KMS-11 (cell line): ENCODE measurements at regions not wholly inside any gene's neighbourhood (a gene's known extent, or its start where the extent isn't known, plus 50 kb on each side); places are given as distances from the start of the nearest gene placed in this dataset.

Experiments used
- H2AFZ ChIP-seq: fragments of 200-600 bp; sonication (generic); 2 replicates; pipeline ENCODE4 v1.6.1; 2016; ENCODE audit warnings: antibody characterized with exemption, mixed run types, low read depth
- H3K27ac ChIP-seq: fragments of 200-600 bp; sonication (generic); 2 replicates; pipeline ENCODE4 v1.6.1; 2016; ENCODE audit warnings: mild to moderate bottlenecking, mixed run types
- H3K27me3 ChIP-seq: fragments of 200-600 bp; sonication (generic); 2 replicates; pipeline ENCODE4 v1.6.1; 2017; ENCODE audit warnings: mild to moderate bottlenecking, low read depth, mixed run types, moderate library complexity; ENCODE audit not compliant: insufficient read depth
- H3K36me3 ChIP-seq: fragments of 200-600 bp; sonication (generic); 2 replicates; pipeline ENCODE4 v1.6.1; 2017; ENCODE audit warnings: mild to moderate bottlenecking, mixed run types; ENCODE audit not compliant: insufficient read depth
- H3K4me1 ChIP-seq: fragments of 200-600 bp; sonication (generic); 2 replicates; pipeline ENCODE4 v1.6.1; 2016; ENCODE audit warnings: mild to moderate bottlenecking, low read depth, mixed run types; ENCODE audit not compliant: poor library complexity, severe bottlenecking
- H3K4me2 ChIP-seq: fragments of 200-600 bp; sonication (generic); 2 replicates; pipeline ENCODE4 v1.7.0; 2016; ENCODE audit warnings: mild to moderate bottlenecking, mixed run types
- H3K4me3 ChIP-seq: fragments of 200-600 bp; sonication (generic); IDR thresholded peaks from 2 replicates; pipeline ENCODE4 v1.6.1; 2017; ENCODE audit warnings: low read depth, low read length, mixed read lengths; ENCODE audit not compliant: insufficient read depth
- H3K79me2 ChIP-seq: fragments of 200-600 bp; sonication (generic); 2 replicates; pipeline ENCODE4 v1.6.1; 2016; ENCODE audit warnings: low read depth, mixed run types; ENCODE audit not compliant: insufficient read depth
- H3K9ac ChIP-seq: fragments of 200-600 bp; sonication (generic); 2 replicates; pipeline ENCODE4 v1.6.1; 2016; ENCODE audit warnings: mild to moderate bottlenecking, mixed run types
- H4K20me1 ChIP-seq: fragments of 200-600 bp; sonication (generic); 2 replicates; pipeline ENCODE4 v1.6.1; 2016; ENCODE audit warnings: mild to moderate bottlenecking, mixed run types; ENCODE audit not compliant: insufficient read depth
- CTCF ChIP-seq: fragments of 200-600 bp; sonication (generic); conservative IDR thresholded peaks from 2 replicates; pipeline ENCODE4 v1.6.1; 2017; ENCODE audit warnings: low read depth, mild to moderate bottlenecking, antibody characterized with exemption, low read length, moderate library complexity, mixed read lengths

- Histone ChIP-seq H3K4me1 (no peaks in the 10 kb centered on the region), H3K4me3 (no peak overlapping the region), H3K27me3 (no peaks in the 10 kb centered on the region), H2AFZ (no peak overlapping the region), H3K79me2 (no peaks in the 10 kb centered on the region), H3K9ac (no peak overlapping the region), H3K36me3 (no peaks in the 10 kb centered on the region), H3K4me2 (no peak overlapping the region), H3K27ac (no peak overlapping the region), H4K20me1 (no peaks in the 10 kb centered on the region)
- TF ChIP-seq CTCF = no peak
These were observed 168.5 kb downstream of the SPP2 start for GRCh38 chr2:234219046-234219310.

- H3K36me3 ChIP-seq = no peaks in the 10 kb centered on the region
These were observed 168.0 kb downstream of the SPP2 start for GRCh38 chr2:234218266-234219045.

DNA sequence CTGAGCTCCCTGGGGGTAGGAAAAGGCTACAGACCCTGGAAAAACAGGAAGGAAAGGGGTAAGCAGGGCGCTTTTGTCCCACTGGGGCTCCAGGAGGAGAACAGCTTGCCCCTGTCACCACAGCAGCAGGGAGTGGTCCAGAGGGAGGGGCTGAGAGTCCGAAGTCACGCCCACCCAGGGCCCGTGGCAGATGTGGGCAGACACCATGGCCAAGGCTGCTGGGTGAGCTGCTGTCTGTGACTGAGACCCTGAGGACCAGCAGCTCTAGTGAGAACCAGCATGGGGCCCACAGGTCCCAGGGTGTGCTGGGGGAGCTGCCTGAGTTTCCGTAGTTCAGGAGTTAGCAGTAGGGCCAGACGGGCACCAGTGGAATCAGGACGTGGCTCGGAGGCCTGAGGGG is 162.0 kb downstream of the SPP2 start:
- H3K79me2 ChIP-seq = no peaks in the 10 kb centered on the region
- H3K4me3 ChIP-seq = no peak overlapping the region
- no peaks in the 10 kb centered on the region for H3K36me3 ChIP-seq
- H2AFZ ChIP-seq = no peak overlapping the region
- no peak for TF ChIP-seq CTCF
- H4K20me1 ChIP-seq = no peaks in the 10 kb centered on the region
- H3K4me1 ChIP-seq = no peaks in the 10 kb centered on the region
- H3K27ac ChIP-seq = no peak overlapping the region
- no peak overlapping the region for H3K4me2 ChIP-seq
- no peak overlapping the region for H3K9ac ChIP-seq
- no peaks in the 10 kb centered on the region for H3K27me3 ChIP-seq

More at GRCh38 chr2:234218266-234219045, 168.0 kb downstream of the SPP2 start:
- no peaks in the 10 kb centered on the region for H3K27me3 ChIP-seq
- no peaks in the 10 kb centered on the region for H3K79me2 ChIP-seq
- H2AFZ ChIP-seq = no peak overlapping the region
- H3K4me1 ChIP-seq = no peaks in the 10 kb centered on the region
- H3K4me3 ChIP-seq = no peak overlapping the region
- TF ChIP-seq CTCF = no peak
- H3K4me2 ChIP-seq = no peak overlapping the region
- no peaks in the 10 kb centered on the region for H4K20me1 ChIP-seq
- no peak overlapping the region for H3K9ac ChIP-seq
- H3K27ac ChIP-seq = no peak overlapping the region

DNA sequence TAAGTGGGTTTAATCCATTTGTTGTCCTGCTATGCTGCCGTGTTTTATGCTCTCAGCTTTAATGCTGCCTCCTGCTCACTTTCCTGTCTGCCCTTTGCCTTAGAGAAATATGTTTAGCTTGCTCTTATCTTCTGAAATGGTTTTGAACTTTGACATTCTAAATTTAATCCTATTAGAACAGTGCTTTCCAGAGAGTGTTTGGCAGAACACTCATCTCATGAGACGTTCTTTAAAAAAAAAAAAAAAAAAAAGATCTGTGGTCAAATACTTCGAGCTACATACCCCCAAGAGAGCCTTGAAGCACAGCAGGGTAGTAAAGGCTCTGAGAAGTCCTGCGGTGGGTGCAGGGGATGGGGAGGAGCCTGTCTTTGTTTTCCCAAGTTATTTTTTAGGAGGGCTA is 161.3 kb downstream of the SPP2 start:
- Histone ChIP-seq H3K4me1 (no peaks in the 10 kb centered on the region), H3K4me3 (no peak overlapping the region), H2AFZ (no peak overlapping the region)

More for the DNA sequence above, 161.3 kb downstream of the SPP2 start:
- H3K9ac ChIP-seq = no peak overlapping the region
- no peak overlapping the region for H3K27ac ChIP-seq
- no peaks in the 10 kb centered on the region for H3K36me3 ChIP-seq
- no peak for TF ChIP-seq CTCF
- no peaks in the 10 kb centered on the region for H4K20me1 ChIP-seq
- H3K4me2 ChIP-seq = no peak overlapping the region
- no peaks in the 10 kb centered on the region for H3K27me3 ChIP-seq
- H3K79me2 ChIP-seq = no peaks in the 10 kb centered on the region
